Pons (tissue), 1 donor: ENCODE measurements at regions not wholly inside any gene's neighbourhood (a gene's known extent, or its start where the extent isn't known, plus 50 kb on each side); places are given as distances from the start of the nearest gene placed in this dataset.

Experiments used
- DNase-seq: peaks from one replicate; pipeline ENCODE4 v3.0.0-alpha.2; 2016; ENCODE audit warnings: low spot score

DNA sequence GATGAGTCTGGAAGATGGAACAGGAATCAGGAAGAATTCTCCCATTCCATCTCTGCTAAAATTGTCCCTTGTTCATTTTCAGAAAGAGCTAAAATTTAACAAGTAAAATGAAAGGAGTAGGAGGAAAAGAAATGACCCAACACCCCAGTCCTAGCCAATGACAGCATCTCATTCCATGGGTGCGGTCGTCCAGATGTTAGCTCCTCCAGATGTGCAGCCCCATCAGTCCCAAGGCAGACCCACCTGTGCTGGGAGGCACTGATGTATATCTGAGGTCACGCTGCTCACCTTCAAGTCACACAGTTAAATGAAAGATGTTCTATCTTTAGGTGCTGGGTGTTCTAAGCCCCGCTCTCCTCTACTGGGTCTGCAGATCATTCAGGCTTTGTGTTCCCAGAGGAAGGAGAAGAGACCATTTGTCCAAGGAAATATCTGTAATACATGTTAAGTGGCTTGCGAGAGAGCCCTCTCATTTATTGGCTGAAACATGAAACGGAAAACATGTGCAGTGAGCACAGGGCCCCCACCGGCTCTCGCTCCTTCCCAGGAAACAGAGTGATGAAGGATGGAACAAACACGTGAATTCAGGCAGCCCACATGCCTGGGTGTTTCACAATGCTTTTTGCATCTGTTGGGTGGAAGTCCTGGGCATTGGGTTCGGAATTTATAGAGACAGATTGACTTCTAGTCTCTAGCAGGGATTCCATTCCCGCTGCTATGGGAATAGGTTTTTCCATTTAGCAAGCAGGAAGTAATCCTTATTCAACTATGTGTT lies 294.6 kb downstream of the NUAK1 start:
- DNase-seq, result no peak

DNA sequence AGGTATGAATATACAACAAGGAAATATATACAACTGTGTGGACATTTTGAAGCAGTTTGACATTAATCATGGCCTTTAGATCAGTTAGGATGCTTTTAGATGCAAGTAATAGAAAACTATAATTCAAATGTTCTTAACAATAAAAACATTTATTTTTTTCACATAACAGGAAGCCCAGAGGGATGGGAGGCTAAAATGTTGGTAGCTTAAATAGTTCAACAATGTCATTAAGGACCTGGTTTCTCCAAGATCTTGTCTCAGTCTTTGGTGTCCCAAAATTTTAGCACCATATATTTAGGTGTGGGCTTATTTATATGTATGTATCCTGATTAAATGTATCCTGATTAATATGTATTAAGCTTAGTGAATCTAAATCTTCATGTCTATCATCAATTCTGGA lies 292.4 kb downstream of the NUAK1 start:
- DNase-seq, result no peak

DNA sequence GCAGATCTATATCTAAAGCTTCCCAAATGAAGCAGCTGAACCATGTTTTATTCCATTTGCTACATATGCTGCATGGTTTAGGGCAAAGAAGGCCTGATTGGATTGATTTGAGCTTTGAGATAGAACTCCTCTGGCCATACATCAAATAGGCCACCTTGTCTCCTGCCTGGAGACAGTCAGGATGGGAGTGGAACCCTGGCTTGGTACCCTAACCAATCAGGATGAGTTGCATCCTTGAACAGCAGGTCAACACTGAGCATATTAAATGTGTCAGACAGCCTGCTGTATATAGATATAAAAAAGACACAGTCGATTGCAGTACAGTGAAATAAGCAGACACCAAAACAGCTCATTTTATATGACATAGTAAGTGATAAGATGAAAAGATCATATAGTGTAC lies 291.7 kb downstream of the NUAK1 start:
- no peak for DNase-seq

DNA sequence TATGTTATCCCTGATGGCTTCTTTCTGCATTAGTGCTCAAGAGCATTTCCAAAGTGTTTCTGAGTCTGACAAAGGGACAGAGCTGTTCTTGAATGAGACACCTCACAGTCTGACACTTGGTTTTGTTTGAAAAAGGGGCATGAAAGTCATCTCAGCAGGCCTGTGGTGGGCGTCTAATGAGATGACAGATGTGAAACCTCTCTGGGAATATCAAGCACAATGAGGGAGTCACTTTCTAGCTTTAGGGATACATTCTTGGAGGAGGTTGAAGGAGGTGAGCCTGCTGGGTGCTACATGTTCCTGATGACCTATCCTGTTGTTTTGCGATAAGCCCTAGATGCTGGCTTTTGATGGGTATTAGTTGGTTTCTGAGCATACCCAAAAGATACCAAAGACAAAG lies 290.5 kb downstream of the NUAK1 start:
- DNase-seq, result no peak

DNA sequence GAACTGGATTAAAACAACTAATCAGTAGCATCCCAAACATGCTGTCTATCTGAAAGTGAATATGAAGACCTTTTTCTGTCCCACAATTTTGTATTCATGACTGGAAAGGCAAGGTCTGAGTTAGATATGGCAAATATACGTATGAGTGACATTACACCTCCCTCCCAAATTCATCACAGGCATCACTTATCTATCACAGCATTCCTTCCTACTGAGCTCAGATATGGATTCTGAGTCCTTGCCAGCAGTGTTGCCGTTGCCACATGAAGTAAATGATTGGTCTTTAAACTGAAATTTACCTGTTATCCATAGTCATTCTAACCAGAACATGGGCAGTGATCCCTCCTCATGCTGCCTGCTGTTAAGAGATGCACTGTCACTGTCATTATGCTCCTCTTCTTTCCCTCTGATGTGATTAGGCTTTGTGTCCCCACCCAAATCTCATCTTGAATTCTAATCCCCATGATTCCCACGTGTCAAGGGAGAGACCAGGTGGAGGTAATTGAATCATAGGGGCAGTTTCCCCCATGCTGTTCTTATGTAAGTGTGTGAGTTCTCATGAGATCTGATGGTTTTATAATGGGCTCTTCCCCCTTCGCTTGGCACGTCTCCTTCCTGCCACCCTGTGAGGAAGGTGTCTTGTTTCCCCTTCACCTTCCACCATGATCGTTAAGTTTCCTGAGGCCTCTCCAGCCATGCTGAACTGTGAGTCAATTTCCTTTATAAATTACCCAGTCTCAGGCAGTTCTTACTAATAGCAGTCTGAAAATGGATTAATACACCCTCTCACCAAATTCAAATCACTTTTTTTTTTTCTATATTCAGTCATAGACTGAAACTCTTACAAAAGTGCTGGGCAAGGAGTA lies 288.4 kb downstream of the NUAK1 start:
- DNase-seq, result no peak

DNA sequence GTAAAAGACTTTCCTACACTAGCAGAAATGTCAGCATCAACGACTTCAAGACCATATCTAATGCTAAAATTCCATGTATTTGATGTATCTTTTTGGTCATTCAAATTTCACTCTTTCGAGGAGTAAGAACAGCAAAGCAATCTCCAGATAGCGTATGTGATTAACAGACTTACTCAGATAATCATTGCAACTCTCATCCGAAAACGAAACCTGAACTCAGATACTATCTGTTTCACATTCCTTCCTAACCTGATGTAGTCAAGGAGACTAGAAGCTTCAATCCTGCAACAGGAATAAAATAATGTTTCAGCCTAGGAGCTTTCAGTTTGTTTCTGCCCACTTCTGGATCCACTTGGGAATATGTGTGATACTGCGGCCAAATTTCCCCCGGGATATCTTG lies 286.3 kb downstream of the NUAK1 start:
- DNase-seq, result no peak

DNA sequence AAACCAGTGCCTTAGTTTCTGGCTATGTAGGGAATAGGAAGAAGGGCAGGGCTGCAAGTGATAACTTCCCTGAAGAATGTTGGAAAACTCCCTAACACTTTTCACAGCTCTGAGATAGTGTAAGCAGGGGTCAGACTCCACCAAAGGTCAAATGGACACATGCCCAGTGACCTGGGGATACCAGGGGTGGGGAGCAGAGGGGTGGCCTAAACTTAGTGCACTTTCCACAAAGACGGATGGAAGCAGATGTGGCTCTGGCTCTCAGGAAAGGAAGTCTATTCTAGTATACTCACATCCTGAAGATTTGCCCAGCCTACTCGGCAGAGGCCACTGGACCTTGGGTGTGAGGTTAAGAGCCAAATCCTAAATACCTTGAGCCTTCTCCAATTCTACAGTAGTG lies 285.8 kb downstream of the NUAK1 start:
- DNase-seq, result no peak

DNA sequence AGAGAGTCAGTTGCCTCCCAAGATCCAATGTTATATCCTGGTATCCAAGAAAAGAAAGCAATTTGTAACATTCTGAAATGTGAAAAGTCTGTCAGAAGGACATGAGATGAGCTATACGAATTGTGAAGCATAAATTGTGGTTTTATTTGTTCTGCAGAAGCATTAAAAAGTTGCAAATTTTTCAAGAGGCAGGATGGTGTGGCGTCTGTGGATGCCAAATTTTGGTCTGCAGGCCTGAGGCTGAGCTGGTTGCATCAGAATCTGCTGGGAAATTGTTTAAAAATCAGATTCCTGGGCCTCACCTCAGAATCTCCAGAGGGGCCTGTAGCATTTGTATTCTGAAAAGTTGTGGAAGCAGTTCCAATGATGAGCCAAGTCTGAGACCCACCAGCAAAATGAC lies 284.7 kb downstream of the NUAK1 start:
- no peak for DNase-seq

DNA sequence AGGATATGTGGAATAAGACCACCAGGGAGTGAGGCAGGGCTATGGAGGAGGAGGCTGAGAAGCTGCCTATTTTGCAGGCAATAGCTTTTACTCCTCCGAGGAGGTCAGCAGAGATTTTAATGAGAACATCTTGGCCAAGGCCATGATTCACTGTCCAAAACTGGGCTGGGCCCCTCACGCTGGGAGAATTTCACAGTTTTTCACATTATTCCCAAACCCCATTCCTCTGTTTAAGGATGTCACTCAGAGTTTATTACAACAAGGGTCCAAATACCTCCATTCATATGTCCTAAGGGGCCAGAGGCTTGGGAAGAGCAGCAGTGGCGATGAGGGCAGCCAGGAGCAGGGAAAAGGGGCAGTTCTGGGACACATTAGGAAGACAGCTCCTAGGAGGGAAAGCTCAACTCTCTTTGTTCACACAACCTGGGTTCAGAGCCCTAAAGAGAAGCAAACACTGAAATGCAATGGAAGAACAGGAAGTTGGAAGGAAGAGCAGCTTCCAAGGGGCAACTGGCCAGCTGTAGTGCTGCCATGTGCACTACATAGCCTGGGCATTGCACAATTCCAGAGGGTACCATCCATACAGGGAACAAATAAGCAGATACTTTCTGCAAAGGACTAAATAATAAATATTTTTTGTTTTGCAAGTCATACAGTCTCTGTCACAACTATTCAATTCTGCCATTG lies 283.2 kb downstream of the NUAK1 start:
- no peak for DNase-seq

DNA sequence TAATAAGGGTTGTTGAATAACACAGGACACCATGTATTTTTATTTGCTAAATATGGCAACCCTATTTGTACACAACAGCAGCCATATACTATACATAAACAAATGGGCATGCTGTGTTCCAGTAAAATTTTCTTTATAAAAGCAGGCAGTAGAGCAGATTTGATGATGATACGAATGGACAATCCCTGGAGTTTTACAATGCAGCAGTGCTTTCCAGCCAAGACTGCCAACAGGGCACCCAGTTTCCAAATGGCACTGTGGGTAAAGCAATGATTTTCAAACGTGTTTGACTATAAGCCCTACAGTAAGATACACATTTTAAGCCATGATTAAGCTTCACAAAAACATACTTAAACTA lies 282.7 kb downstream of the NUAK1 start:
- DNase-seq, result no peak

DNA sequence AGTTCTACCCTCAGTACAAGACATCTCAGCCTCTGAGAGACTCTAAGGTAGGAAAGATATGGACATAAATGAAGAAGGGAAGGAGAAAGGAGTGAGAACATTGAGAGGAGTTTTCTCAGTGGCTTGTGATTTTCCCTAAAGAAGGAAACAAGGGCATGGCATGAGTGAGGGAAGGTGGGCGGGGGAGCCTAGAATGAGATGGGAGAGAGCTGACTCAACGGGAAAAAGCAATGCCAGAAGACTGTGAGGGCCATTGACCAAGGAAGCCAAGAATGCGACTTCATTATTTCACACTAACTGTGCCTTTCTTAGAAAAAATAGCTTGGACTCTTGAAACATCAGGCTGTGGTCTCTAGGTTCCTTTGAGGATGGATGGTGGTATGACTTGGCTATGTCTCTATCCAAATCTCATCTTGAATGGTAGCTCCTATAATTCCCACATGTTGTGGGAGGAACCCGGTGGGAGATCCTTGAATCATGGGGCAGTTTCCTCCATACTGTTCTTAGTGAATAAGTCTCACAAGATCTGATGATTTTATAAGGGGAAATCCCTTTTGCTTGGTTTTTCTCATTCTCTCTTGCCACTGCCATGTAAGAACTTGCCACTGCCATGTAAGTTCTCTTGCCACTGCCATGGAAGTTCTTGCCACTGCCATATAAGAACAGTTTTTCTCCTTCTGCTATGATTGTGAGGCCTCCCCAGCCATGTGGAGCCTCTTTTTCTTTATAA lies 279.6 kb downstream of the NUAK1 start:
- DNase-seq, result no peak

DNA sequence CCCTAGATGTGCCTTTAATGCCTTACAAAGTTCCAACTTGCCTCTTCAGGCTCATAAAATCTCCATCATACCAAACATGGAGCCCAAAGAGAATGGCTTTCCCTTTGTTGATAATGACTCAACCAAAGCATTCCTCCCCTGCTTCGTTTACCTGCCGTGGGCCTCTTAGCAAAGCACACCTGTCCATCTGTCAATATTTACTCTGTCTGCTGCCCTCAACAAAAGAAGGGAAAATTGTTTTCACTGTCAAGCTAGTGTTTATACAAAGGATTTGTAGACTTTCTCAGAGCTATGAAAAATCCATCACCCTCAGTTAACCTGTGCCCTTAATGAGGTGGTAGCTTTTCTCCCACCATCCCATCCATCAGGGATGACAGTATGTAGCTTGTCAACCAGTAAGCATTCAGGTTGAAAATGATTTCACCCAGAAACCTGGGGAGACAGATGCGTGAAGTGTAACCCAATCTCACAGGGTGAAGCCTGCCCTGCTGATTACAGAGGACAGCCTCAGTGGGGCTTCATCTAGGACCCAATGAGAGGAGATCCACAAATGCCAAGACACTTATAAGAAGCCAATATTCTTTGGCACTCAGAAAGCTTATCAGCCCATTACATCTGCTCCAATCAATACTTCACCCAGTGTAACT lies 278.1 kb downstream of the NUAK1 start:
- no peak for DNase-seq

DNA sequence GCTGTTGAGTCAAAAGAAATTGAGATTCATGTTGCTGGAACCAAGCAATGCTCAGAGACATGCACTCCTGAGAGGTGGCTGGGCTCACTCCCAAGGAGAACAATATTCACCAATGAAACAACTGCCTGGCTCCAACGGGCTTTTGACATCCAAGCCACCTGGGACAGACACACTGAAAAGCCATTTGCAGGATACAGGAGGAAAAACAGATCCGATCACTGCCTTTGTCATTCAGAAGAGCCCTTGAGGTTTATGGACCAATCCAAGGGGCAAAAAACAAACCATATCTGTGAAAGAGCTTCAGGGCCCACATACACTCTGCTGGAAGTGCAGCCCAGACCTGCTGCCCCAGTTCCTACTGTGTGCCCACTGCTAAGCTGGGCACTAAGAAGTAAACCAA lies 277.5 kb downstream of the NUAK1 start:
- DNase-seq, result no peak

DNA sequence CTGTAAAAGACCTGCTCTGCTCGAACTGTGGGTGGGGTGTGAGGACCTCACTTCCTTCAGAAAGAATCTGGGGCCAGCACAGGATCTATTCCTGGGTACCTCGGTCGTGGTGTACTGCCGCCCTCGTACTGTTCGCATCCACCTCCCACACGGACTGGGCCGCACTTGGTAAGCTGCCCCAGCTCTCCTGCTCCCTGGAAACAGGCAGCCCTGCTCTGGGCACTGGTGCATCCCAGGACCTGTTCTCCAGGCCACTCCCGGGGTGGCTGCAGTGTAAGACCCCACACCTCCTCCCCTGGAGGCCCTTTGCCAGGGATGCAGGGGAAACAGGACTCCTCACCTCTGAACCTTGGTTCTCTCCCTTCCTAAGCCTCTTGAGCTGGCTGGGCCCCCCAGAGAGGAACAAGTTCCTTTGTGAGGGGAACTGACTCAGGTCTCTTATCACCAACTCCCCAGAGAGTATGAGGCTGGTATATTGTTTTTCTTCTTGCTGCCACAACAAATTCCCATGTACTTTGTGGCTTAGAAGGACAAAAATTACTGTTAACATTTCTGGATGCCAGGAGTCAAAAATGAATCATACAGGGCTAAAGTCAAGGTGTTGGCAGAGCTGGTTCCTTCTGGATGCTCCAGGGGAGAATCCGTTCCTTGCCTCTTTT lies 276.5 kb downstream of the NUAK1 start:
- DNase-seq, result no peak

DNA sequence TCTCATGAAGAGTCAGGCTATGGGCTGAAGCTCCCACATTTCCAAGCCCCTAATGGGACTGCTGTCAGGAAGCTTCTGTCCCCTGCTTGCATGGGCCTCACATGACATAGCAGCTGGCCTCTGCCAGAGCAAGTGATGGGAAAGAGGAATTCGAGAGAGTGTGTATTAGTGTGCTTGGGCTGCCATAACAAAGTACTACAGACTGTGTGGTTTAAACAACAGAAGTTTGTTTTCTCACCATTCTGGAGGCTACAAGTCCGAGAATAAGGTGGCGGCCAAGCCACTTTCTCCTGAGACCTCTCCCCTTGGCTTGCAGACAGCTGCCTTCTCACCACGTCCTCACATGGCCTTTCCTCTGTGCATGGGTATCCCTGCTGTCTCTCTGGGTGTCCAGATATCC lies 274.4 kb downstream of the NUAK1 start:
- DNase-seq, result no peak

DNA sequence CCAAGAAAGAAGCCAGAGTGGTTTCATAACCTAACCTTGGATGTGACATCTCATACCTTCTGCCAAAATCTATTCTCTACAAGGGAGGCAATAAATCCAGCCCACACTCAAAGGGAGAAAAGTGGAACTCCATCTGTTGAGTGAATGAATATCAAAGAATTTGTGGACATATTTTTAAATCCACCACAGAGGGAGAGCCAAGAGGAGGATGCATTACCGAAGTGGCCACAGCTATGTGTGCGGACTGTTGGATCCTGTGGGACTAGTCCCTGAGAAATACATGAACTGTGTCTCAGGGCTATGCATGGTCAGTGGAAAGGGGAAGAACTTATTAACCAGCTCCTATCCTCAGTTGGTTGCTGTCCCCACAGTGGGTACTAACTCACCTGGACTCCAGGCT lies 273.9 kb downstream of the NUAK1 start:
- no peak for DNase-seq

DNA sequence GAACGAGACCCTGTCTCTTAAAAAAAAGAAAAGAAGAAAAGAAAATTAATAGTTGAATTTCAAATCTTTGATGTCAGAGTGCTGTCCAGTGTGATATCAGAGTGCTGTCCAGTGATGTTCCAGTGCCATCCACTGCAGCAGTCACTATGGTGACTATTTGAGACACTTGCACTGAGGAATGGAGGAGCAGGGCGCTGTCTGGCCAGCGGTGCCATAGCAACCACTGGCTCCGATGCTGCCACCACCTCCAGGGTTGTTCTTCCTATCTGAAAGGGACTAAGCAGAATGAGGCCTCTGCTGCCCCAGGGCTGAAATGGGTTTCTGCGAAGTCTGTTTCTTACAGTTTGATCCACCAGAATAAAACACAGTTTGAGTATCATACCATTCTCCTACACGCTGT lies 272.9 kb downstream of the NUAK1 start:
- DNase-seq, result no peak

DNA sequence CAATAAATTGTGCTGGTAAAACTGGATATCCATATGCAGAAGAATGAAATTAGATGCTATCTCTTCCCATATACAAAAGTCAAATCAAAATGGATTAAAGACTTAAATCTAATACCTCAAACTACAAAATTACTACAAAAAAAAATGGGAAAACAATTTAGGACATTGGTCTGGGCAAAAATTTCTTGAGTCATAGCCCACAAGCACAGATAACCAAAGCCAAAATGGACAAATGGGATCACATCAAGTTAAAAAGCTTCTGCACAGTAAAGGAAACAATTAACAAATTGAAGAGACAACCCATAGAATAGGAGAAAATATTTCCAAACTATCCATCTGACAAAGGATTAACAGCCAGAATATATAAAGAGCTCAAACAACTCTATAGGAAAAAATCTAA lies 264.6 kb downstream of the NUAK1 start:
- no peak for DNase-seq

DNA sequence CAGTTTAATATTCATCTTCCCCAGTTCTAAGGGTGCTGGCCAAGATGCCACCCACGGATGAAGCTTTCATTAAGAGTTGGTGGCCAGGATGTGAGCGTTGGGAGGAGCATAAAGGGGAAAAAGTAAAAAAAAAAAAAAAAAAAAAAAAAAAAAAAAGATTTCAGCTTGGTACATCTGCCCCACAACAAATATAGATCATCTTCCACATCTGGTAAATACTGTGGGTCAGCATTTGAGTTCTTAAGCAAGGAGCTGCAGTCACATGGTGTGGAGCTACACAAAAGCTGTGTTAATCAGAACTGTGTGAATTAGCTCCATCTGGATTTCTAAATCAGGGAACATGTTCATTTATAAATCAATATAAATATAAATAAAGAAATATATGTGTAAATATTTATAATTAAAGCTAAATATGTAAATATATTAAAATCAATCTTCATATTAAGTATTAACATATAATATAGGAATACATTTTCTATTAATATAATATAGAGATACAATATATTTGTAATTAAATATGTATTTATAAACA lies 262.3 kb downstream of the NUAK1 start:
- DNase-seq, result no peak

DNA sequence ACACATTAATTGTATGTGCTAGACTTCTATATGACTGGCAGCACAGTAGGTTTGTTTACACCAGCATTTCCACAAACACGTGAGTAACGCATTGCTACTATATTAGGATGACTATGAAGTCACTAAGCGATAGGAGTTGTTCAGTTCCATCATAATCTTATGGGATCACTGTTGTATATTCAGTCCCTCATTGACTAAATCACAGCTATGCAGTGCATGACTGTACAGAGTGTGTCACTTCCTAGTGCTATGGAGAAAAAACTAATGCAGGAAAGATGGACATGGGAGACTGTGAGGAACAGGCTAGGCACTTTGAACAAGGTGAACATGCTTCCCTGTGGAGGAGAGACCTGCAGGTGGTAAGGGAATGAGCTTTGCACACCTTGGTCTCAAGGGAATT lies 259.8 kb downstream of the NUAK1 start:
- no peak for DNase-seq

DNA sequence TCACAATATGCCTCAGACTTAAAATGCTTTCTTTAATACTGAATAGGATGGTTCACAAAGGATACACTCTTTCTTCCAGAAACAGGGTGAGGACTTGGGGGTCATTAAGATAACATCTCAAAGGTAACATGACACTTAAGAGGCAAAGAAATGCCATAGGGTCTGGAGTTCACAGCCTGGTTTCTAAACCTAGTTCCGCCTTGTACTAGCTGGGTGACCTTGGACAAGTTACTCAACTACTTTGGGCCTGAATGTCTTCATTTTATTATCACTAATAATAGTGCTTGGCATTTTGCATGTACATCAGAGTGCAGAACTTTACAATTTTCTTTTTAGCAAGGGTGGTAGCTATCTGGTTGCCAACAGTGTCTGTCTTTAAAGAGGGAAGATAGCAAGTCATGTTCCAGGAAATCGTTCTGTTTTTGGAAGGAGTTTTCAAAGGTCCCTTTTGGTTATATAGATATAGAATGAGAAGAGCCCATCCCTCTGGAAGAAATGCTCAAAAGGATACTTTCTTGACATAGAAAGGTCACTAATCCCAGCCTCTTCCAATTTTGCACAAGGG lies 257.8 kb downstream of the NUAK1 start:
- DNase-seq, result no peak
